Liver (tissue), 8 donors: ENCODE measurements at regions not wholly inside any gene's neighbourhood (a gene's known extent, or its start where the extent isn't known, plus 50 kb on each side); places are given as distances from the start of the nearest gene placed in this dataset.

Experiments used
- DNase-seq: peaks from one replicate; pipeline ENCODE4 v3.0.0-alpha.2; 2017; ENCODE audit warnings: low spot score
- H3K27ac ChIP-seq, 2 donors: one replicate each; pipeline ENCODE4 v1.7.0; 2013; ENCODE audit warnings: inconsistent platforms in 2 of 2, low read length in 2 of 2, control low read depth in 1 of 2, low read depth in 1 of 2, mild to moderate bottlenecking in 1 of 2
- H3K27me3 ChIP-seq, 4 donors: one replicate each; pipeline versions ENCODE4 v1.6.1 to v1.7.0; 2013; ENCODE audit warnings: low read length in 3 of 4, inconsistent platforms in 1 of 4, mild to moderate bottlenecking in 1 of 4, moderate library complexity in 1 of 4; ENCODE audit not compliant: control insufficient read depth in 4 of 4, insufficient read depth in 4 of 4
- H3K36me3 ChIP-seq, 4 donors: one replicate each; pipeline versions ENCODE4 v1.6.1 to v1.7.0; 2013; ENCODE audit warnings: low read length in 3 of 4, mild to moderate bottlenecking in 3 of 4, low read depth in 1 of 4, moderate library complexity in 1 of 4; ENCODE audit not compliant: control insufficient read depth in 4 of 4, insufficient read depth in 3 of 4
- H3K4me1 ChIP-seq, 4 donors: one replicate each; pipeline versions ENCODE4 v1.6.1 to v1.7.0; 2013; ENCODE audit warnings: low read length in 3 of 4, mild to moderate bottlenecking in 3 of 4, moderate library complexity in 1 of 4; ENCODE audit not compliant: control insufficient read depth in 4 of 4, insufficient read depth in 4 of 4
- H3K4me3 ChIP-seq, 3 donors: one replicate each; pipeline versions ENCODE4 v1.6.1 to v1.7.0; 2013; ENCODE audit warnings: low read length in 3 of 3, control low read depth in 1 of 3, low read depth in 1 of 3, mild to moderate bottlenecking in 1 of 3
- H3K9ac ChIP-seq, 2 donors: one replicate each; pipeline ENCODE4 v1.7.0; 2013; ENCODE audit warnings: low read length in 2 of 2, mild to moderate bottlenecking in 2 of 2, moderate library complexity in 2 of 2, control low read depth in 1 of 2, low read depth in 1 of 2
- H3K9me3 ChIP-seq, 4 donors: one replicate each; pipeline versions ENCODE4 v1.6.1 to v1.7.0; 2013; ENCODE audit warnings: low read length in 3 of 4; ENCODE audit not compliant: control insufficient read depth in 4 of 4
- EGR1 ChIP-seq, 2 donors: IDR thresholded peaks; 2 replicates each; pipeline ENCODE4 v1.6.1; 2016 to 2018; ENCODE audit warnings: antibody characterized with exemption in 2 of 2, low read depth in 2 of 2
- FOXA2 ChIP-seq: IDR thresholded peaks from 2 replicates; pipeline ENCODE4 v1.6.1; 2016; ENCODE audit warnings: antibody characterized with exemption
- GABPA ChIP-seq, 2 donors: IDR thresholded peaks in 1 of 2; conservative IDR thresholded peaks in 1 of 2; 2 replicates each; pipeline ENCODE4 v1.6.1; 2016; ENCODE audit warnings: antibody characterized with exemption in 2 of 2, mild to moderate bottlenecking in 1 of 2, moderate library complexity in 1 of 2
- HNF4A ChIP-seq, 2 donors: conservative IDR thresholded peaks; 2 replicates each; pipeline ENCODE4 v1.6.1; 2016; ENCODE audit warnings: antibody characterized with exemption in 2 of 2, mild to moderate bottlenecking in 2 of 2
- HNF4G ChIP-seq: IDR thresholded peaks from 2 replicates; pipeline ENCODE4 v1.6.1; 2016; ENCODE audit warnings: antibody characterized with exemption
- JUND ChIP-seq, 2 donors: IDR thresholded peaks; 2 replicates each; pipeline ENCODE4 v1.6.1; 2016; ENCODE audit warnings: antibody characterized with exemption in 2 of 2
- NR2F2 ChIP-seq: IDR thresholded peaks from 2 replicates; pipeline ENCODE4 v1.6.1; 2016; ENCODE audit warnings: antibody characterized with exemption
- RXRA ChIP-seq, 2 donors: IDR thresholded peaks; 2 replicates each; pipeline ENCODE4 v1.6.1; 2017 to 2018; ENCODE audit warnings: antibody characterized with exemption in 2 of 2, mild to moderate bottlenecking in 1 of 2
- SP1 ChIP-seq: IDR thresholded peaks from 2 replicates; pipeline ENCODE4 v1.6.1; 2018; ENCODE audit warnings: antibody characterized with exemption, mild to moderate bottlenecking
- TAF1 ChIP-seq: conservative IDR thresholded peaks from 2 replicates; pipeline ENCODE4 v1.6.1; 2016; ENCODE audit warnings: antibody characterized with exemption, mild to moderate bottlenecking
- YY1 ChIP-seq: IDR thresholded peaks from 2 replicates; pipeline ENCODE4 v1.6.1; 2016; ENCODE audit warnings: antibody characterized with exemption, mild to moderate bottlenecking
- WGBS: extraction: QIAGEN DNeasy Blood & Tissue Kit; methylation state at CpG from one replicate; pipeline ENCODE4 v1.1.7; 2013; 5-methylcytosine and 5-hydroxymethylcytosine counted together
- TF ChIP-seq, protein P1 (sequence below): fragments of 150-350 bp; IDR thresholded peaks from 2 replicates; pipeline ENCODE4 v1.5.1; 2017; ENCODE audit warnings: improper control_type of control experiment, low read depth, low read length; ENCODE audit not compliant: missing input control
- TF ChIP-seq, protein P2 (sequence below): IDR thresholded peaks from 2 replicates; pipeline ENCODE4 v1.6.1; 2016; ENCODE audit warnings: antibody characterized with exemption
- TF ChIP-seq, protein P3 (sequence below): IDR thresholded peaks from 2 replicates; pipeline ENCODE4 v1.6.1; 2016; ENCODE audit warnings: antibody characterized with exemption
- TF ChIP-seq, protein P4 (sequence below): IDR thresholded peaks from 2 replicates; pipeline ENCODE4 v1.6.1; 2016; ENCODE audit warnings: antibody characterized with exemption, mild to moderate bottlenecking
- donor health status: healthy.
- donor health status: healthy.
- donor health status: healthy.
- donor health status: healthy.
- donor health status: healthy.

DNA sequence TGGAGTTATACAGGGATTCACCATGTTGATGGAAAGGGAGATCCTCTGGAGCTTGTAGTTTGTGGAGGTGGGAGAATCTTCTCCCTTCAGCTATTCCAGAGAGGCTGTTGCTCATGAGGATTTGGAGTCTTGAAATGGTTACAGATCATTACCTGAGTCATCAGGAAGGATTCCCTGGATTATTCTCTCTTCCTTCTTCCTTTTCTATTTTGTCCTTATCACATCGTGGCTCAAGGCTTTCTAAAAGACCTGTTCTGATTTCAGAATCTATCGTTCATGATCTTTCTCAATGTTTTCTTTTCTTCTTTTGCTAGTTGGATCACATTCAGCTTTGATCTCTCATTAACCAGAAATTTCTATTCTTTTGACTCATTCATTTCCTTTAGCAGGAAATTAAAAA, 196.0 kb downstream of the KLF5 start:
- 59% methylated on average over 2 of the region's 2 CpGs for WGBS

DNA sequence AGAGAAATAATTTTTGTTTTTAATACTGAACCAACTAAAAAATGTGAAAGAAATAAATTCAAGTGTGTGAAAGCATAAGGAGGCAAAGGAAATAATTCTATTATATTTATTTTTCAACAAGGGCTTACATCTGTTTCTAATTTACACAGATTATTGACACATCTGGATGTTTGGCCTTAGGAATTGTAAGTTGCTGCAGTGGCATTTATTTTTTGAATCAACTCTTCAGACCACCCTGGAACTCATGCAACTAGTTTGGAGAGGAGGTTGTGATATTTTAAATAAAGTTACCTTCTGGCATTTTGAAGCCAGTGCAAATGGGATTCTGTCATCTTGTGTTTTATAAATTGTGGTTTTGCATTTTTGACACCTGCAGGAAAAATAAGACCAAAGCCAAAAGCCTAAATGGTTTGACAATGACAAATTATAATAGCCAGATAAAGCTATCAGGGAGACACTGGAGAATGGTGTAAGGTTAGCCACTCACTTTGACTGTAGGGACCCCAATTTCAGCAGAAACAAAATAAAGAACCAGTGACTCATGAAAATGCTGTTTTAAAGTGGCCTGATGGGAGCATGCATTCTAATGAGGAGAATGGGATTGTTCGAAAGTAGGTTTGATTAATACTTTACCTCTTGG, 192.9 kb downstream of the KLF5 start:
- H3K4me1 ChIP-seq = no peaks in the 10 kb centered on the region
- TF ChIP-seq SP1 (no peak), JUND (IDR thresholded peaks at IDR 0.05) (no peak), HNF4G (no peak), EGR1 (IDR thresholded peaks at IDR 0.05; ENCODE audit: low read depth in 2 of 2) (no peak), HNF4A (conservative IDR thresholded peaks at IDR 0.05) (no peak)
- H3K4me3 ChIP-seq = no peak overlapping the region
- H3K36me3 ChIP-seq = no peaks in the 10 kb centered on the region
- 97% methylated on average over 1 of the region's 1 CpG for WGBS
- no peaks in the 10 kb centered on the region for H3K27me3 ChIP-seq
- no peaks in the 10 kb centered on the region for H3K9me3 ChIP-seq
- no peak overlapping the region for H3K9ac ChIP-seq
- H3K27ac ChIP-seq = no peak overlapping the region
- DNase-seq = no peak

More for the DNA sequence above, 196.0 kb downstream of the KLF5 start:
- TF ChIP-seq, protein P1, sequence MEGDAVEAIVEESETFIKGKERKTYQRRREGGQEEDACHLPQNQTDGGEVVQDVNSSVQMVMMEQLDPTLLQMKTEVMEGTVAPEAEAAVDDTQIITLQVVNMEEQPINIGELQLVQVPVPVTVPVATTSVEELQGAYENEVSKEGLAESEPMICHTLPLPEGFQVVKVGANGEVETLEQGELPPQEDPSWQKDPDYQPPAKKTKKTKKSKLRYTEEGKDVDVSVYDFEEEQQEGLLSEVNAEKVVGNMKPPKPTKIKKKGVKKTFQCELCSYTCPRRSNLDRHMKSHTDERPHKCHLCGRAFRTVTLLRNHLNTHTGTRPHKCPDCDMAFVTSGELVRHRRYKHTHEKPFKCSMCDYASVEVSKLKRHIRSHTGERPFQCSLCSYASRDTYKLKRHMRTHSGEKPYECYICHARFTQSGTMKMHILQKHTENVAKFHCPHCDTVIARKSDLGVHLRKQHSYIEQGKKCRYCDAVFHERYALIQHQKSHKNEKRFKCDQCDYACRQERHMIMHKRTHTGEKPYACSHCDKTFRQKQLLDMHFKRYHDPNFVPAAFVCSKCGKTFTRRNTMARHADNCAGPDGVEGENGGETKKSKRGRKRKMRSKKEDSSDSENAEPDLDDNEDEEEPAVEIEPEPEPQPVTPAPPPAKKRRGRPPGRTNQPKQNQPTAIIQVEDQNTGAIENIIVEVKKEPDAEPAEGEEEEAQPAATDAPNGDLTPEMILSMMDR = no peak
- TF ChIP-seq EGR1 (IDR thresholded peaks at IDR 0.05; ENCODE audit: low read depth in 2 of 2) (no peak), RXRA (IDR thresholded peaks at IDR 0.05) (no peak), TAF1 (no peak), FOXA2 (no peak), NR2F2 (no peak), HNF4A (conservative IDR thresholded peaks at IDR 0.05) (no peak), HNF4G (no peak), GABPA (IDR thresholded peaks at IDR 0.05 in 1 of 2, conservative IDR thresholded peaks at IDR 0.05 in 1 of 2) (no peak)
- TF ChIP-seq, protein P2, sequence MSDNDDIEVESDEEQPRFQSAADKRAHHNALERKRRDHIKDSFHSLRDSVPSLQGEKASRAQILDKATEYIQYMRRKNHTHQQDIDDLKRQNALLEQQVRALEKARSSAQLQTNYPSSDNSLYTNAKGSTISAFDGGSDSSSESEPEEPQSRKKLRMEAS = no peak
- TF ChIP-seq, protein P3, sequence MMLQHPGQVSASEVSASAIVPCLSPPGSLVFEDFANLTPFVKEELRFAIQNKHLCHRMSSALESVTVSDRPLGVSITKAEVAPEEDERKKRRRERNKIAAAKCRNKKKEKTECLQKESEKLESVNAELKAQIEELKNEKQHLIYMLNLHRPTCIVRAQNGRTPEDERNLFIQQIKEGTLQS = no peak
- no peaks in the 10 kb centered on the region for H3K9me3 ChIP-seq
- DNase-seq = no peak
- H3K27me3 ChIP-seq = no peaks in the 10 kb centered on the region
- no peak overlapping the region for H3K9ac ChIP-seq
- no peak overlapping the region for H3K27ac ChIP-seq
- no peak overlapping the region for H3K4me3 ChIP-seq
- no peaks in the 10 kb centered on the region for H3K4me1 ChIP-seq
- H3K36me3 ChIP-seq = no peaks in the 10 kb centered on the region

DNA sequence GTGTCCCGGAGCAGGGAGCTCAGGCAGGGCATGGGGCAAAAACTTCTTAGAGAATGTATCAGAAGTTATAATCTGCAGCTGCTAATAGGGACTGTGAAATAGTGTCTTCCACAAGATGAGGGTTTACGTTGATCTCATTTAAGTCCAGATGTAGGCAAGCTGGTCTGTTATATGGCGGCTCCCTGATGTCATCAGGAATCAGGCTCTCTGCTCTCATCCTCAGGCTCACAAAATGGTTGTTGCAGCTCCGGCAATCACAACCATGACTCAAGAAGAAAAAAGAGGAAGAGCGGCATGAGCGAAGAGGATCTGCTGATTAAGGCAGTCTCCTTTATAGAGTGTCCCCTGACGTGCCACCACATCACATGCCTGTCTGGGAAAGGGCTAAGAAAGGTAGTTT, 191.3 kb downstream of the KLF5 start:
- 93% methylated on average over 7 of the region's 7 CpGs for WGBS
- no peak overlapping the region for H3K27ac ChIP-seq
- no peak overlapping the region for H3K9ac ChIP-seq
- no peak overlapping the region for H3K4me3 ChIP-seq
- H3K27me3 ChIP-seq = no peaks in the 10 kb centered on the region
- no peaks in the 10 kb centered on the region for H3K36me3 ChIP-seq
- H3K9me3 ChIP-seq = no peaks in the 10 kb centered on the region
- TF ChIP-seq NR2F2 (no peak), EGR1 (IDR thresholded peaks at IDR 0.05; ENCODE audit: low read depth in 2 of 2) (no peak), HNF4A (conservative IDR thresholded peaks at IDR 0.05) (no peak), YY1 (no peak)
- TF ChIP-seq, protein P4, sequence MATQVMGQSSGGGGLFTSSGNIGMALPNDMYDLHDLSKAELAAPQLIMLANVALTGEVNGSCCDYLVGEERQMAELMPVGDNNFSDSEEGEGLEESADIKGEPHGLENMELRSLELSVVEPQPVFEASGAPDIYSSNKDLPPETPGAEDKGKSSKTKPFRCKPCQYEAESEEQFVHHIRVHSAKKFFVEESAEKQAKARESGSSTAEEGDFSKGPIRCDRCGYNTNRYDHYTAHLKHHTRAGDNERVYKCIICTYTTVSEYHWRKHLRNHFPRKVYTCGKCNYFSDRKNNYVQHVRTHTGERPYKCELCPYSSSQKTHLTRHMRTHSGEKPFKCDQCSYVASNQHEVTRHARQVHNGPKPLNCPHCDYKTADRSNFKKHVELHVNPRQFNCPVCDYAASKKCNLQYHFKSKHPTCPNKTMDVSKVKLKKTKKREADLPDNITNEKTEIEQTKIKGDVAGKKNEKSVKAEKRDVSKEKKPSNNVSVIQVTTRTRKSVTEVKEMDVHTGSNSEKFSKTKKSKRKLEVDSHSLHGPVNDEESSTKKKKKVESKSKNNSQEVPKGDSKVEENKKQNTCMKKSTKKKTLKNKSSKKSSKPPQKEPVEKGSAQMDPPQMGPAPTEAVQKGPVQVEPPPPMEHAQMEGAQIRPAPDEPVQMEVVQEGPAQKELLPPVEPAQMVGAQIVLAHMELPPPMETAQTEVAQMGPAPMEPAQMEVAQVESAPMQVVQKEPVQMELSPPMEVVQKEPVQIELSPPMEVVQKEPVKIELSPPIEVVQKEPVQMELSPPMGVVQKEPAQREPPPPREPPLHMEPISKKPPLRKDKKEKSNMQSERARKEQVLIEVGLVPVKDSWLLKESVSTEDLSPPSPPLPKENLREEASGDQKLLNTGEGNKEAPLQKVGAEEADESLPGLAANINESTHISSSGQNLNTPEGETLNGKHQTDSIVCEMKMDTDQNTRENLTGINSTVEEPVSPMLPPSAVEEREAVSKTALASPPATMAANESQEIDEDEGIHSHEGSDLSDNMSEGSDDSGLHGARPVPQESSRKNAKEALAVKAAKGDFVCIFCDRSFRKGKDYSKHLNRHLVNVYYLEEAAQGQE = no peak
- DNase-seq = no peak
- H3K4me1 ChIP-seq = no peaks in the 10 kb centered on the region
